ENCODE measurements at regions not wholly inside any gene's neighbourhood (a gene's known extent, or its start where the extent isn't known, plus 50 kb on each side); places are given as distances from the start of the nearest gene placed in this dataset.

DNA sequence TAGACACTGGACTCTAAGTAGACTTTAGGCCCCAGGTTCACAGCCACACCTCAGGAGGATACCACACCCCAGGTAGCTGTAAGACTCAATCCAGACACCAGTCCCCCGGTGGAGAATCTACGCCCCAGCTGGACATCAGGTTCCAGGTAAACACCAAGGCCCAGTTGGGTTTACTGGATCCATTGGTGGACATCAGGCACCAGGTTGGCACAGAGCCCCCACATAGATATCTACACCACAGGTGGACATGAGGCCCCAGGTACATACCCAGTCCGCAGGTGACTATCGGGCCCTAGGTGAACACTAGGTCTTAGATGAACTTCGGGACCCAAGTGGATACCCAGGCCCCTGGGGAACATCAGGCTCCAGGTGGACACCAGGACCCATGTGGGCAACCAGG lies 58.9 kb upstream of the SEPTIN5 start:
- no peak for TF ChIP-seq POLR2A (IDR thresholded peaks at IDR 0.05)
- TF ChIP-seq, protein P1, sequence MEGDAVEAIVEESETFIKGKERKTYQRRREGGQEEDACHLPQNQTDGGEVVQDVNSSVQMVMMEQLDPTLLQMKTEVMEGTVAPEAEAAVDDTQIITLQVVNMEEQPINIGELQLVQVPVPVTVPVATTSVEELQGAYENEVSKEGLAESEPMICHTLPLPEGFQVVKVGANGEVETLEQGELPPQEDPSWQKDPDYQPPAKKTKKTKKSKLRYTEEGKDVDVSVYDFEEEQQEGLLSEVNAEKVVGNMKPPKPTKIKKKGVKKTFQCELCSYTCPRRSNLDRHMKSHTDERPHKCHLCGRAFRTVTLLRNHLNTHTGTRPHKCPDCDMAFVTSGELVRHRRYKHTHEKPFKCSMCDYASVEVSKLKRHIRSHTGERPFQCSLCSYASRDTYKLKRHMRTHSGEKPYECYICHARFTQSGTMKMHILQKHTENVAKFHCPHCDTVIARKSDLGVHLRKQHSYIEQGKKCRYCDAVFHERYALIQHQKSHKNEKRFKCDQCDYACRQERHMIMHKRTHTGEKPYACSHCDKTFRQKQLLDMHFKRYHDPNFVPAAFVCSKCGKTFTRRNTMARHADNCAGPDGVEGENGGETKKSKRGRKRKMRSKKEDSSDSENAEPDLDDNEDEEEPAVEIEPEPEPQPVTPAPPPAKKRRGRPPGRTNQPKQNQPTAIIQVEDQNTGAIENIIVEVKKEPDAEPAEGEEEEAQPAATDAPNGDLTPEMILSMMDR (IDR thresholded peaks at IDR 0.05), result no peak

Measured in lower leg skin (tissue), 3 donors.